ENCODE measurements at regions not wholly inside any gene's neighbourhood (a gene's known extent, or its start where the extent isn't known, plus 50 kb on each side); places are given as distances from the start of the nearest gene placed in this dataset.

DNA sequence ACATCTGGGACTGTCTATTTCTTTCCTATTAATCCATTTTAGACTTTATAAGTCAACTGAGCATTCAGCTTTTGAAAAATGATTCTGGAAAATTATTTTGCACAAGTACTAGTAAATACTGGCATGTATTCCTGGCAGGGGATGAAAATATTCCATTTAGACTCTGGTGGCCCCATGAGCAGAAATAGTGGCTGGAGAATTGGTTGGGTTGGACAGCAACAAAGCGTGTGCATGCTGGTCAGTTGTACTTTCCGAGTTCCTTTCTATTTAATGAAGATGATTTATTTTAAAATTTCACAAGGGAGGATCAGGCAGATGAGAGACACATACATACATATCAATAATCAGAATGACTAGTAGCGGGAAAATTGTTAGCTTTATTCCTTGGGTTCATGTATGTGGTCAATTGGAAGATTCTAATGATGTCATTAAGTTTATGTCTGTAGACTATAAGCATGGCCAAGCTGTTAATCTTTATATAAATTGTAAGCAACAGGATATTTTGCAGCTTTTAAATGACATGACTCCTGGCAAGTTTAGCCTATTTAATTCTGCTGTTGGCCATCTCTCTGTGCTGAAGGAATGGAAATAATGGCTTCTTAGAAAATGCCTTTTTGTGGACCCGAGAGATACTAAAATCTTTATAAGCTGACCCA is 541.6 kb downstream of the SLC4A3 start:
- DNase-seq (ENCODE audit: low read depth, low spot score), result no peak
- in situ Hi-C loops (cut with HindIII; ENCODE audit: low pct_unique_long_range_greater_than_20kb, low sequenced_read_pairs), result no loop called here

DNA sequence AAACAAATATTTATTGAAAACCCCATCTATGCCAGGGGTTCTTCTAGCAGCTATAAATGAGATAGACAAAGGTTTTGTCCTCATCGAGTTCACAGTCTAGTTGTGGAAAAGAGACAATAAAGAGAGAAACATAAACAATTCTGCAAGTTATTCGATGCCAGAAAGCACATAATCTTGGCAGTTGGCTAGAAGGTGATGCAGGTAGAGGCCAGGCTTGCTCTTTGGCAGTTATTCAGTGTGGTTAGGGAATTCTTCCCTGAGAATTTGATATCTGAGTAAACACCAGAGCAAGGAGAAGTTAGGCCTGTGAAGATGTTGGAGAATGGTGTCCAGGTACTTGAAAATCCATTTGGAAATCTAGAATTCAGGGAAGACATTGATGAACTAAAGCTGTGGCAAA is 547.4 kb downstream of the SLC4A3 start:
- no peak for DNase-seq (ENCODE audit: low read depth, low spot score)
- in situ Hi-C loops (cut with HindIII; ENCODE audit: low pct_unique_long_range_greater_than_20kb, low sequenced_read_pairs), result no loop called here

DNA sequence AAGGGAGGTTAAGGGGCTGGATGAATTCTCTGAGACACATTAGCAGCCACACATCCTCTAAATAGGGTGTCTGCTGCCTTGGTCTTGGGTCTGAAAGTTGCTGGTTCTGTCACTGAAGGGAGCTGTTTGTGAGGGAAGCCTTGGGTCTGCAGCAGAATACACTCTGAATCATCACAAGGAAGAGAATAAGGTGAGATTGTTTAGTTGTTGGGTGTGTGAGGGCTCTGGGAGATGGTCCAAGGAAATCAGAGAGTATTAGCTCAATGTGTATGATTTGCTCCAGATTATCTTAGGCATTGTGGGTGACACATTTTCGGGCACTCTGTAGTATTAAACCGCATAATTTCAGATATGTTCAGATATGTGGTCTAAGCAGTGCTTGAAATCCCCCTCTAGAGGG is 548.5 kb downstream of the SLC4A3 start:
- in situ Hi-C loops (cut with HindIII; ENCODE audit: low pct_unique_long_range_greater_than_20kb, low sequenced_read_pairs), result no loop called here
- no peak for DNase-seq (ENCODE audit: low read depth, low spot score)

DNA sequence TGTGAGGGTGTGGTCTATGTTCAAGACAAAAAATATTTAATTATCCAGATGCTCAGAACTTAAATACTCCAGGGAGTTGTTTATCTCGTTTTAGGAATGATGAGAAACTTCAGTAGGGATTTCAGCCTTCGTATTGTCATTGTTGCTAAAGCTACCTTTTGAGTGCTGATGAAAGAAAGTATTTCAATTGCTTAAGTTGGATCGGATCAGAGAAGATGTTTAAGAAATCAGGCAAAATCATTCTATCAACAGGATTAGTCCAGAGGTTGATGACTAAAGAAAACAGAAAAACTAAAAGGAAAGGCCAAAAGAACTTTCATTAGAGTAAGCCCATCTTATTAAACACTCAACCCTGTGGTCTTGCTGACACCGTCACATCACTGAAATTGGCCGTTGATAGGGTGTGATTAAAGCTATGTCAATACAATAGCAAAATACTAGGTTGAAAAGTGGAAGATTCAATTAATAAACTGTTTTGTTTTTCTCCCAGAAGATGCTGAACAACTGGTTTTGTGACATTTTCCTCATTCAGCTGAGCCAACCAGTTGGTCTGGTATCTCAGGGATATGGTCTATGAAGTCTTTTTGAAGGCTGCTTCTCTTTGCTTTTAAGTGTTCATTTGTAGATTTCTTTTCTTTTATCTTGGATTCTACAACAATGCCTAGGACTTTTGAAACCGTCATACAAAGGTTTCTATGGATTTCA is 551.7 kb downstream of the SLC4A3 start:
- DNase-seq (ENCODE audit: low read depth, low spot score), result no peak
- in situ Hi-C loops (cut with HindIII; ENCODE audit: low pct_unique_long_range_greater_than_20kb, low sequenced_read_pairs), result no loop called here

DNA sequence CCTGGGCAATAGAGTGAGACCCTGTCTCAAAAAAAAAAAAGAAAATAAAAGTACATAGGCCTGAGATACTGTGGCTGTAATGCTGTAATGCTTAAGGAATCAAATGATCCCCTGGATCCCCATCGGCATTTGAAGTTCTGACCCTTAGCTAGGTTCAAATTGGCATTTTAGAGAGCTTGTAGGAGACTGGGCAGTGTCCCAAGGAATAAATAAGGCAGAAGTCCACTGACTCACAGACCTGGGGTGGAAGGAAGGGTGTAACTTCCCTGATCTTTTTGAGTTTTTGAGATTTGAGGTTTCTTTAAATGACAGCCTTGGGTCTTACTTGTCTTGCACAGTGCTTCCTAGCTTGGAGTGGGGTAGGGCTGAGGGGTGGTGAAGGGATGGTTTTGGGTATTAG is 553.7 kb downstream of the SLC4A3 start:
- in situ Hi-C loops (cut with HindIII; ENCODE audit: low pct_unique_long_range_greater_than_20kb, low sequenced_read_pairs), result no loop called here
- DNase-seq (ENCODE audit: low read depth, low spot score), result no peak

DNA sequence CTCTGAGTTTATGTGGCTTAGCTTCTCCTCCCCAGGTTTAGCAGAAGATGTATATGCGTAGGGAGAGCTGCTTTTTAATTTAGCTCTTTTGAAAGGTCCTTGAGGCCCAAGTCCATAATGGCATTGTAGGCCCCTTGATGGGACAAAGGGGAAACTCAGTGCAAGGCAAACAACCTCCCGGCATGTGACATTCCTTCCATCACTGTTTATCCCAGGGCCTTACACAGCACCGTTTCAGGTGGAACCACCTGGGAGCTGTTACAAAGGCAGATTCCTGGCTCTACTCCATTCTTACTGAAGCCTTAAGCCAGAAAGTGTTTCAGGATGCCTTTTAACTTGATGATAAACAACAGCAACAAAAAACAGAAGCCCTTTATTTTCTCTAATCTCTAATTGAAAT is 555.4 kb downstream of the SLC4A3 start:
- in situ Hi-C loops (cut with HindIII; ENCODE audit: low pct_unique_long_range_greater_than_20kb, low sequenced_read_pairs), result no loop called here

DNA sequence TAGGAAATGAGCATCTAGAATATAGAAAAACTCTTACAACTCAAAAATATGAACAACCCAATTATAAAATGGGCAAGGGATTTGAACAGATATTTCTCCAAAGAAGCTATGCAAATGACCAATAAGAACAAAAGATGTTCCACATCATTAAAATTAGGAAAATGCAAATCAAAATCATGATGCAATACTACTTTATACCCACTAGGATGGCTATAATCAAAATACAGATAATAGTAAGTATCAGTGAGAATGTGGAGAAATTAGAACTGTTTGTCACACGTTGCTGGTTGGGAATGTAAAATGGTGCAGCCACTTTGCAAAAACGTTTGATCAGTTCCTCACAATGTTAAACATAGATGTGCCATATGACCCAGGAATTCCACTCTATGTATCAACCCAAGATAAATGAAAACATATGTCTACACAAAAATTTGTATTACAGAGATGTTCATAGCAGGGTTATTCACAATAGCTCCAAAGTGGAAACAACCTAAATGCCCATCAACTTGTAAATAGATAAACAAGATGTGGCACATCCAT is 558.4 kb downstream of the SLC4A3 start:
- DNase-seq (ENCODE audit: low read depth, low spot score), result no peak
- in situ Hi-C loops (cut with HindIII; ENCODE audit: low pct_unique_long_range_greater_than_20kb, low sequenced_read_pairs), result no loop called here

More for the DNA sequence above, 555.4 kb downstream of the SLC4A3 start:
- DNase-seq (ENCODE audit: low read depth, low spot score), result no peak

DNA sequence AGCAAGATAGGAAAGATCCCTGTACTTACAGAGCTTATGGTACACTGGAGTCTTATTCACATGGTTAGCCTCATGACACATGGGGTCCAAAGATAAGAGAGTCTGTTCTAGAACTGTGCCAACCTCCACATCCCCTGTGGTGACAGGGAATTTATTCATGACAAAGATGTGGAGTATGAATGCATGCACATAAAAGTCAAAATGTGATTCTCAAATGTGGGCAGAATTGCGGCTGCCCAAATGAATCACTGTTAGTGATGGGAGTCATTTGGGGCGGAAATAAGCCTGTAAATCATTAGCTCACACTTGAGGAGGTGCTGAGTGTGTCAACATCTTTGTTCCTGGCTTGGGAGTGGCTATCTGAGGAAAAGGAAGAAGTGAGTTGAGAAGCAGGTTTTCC is 560.6 kb downstream of the SLC4A3 start:
- in situ Hi-C loops (cut with HindIII; ENCODE audit: low pct_unique_long_range_greater_than_20kb, low sequenced_read_pairs), result no loop called here
- no peak for DNase-seq (ENCODE audit: low read depth, low spot score)

DNA sequence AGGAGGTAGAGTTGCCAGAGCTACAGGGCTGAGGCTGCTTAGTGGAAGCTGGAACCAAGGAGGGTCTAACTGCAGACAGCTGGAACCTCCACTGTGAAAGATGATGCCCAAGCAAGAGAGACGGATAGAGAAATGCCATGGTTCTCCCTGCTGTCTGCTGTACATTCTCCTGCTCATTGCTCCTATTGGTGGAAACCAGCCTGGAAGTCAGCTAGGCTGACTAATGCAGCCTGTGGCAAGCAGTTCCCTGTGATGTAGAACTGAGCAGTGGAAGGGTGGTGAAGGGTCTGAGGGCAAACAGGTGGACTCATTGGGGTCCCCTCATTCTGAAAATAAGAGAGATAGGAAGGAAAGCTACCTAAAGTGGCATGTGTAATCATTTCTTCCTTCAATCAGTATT is 563.6 kb downstream of the SLC4A3 start:
- in situ Hi-C loops (cut with HindIII; ENCODE audit: low pct_unique_long_range_greater_than_20kb, low sequenced_read_pairs), result no loop called here
- DNase-seq (ENCODE audit: low read depth, low spot score), result no peak

DNA sequence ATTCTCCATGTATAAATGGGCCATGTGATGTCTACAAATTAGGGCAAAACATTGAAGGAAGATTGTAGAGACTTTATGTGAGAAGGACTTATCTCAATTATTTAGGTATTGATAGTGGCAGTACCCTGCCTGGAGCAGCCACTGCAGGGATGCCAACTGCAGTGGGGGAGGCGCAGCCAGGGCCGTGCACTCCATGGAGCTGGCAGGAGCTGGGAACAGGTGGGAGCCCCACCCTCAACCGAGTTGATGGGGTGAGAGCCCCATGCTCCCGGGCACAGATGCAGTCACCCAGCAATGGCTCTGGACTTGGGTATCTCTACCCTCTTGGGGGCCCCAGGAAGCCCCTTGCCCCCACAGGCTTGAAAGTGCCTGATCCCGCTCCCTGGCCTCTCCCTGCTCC is 564.3 kb downstream of the SLC4A3 start:
- DNase-seq (ENCODE audit: low read depth, low spot score), result no peak
- in situ Hi-C loops (cut with HindIII; ENCODE audit: low pct_unique_long_range_greater_than_20kb, low sequenced_read_pairs), result no loop called here

DNA sequence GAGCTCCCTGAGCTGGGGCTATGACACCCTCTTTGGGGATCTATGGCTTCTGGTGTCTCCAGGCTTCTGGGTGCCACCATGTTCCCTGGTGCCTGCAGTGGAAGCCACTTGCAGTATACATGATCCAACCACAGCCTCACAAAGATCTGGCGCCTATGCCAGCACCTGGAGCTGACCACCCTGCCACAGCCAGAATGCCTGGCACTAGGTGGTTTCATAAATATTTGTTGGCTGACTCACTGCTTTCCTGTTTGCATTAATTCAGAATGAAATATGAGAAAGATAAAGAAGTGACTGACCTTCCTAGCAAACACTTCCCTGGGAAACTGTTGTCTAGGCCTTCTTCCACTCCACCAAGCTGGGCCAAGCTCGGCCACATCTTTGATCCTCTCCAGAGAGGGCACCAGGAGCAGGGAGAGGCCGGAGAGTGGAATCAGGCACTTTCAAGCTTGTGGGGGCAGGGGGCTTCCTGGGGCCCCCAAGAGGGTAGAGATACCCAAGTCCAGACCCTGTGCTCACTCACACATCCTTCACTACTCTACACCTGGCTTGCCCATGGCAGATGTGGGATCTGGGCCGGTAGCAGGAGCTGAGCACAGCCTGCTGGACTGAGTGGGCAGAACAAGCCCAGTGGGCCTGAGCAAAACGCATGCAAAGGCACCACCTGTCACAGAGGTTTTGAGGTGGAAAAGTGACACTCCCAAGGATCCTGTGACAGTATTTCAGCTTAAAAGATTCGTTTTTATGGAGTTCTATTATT is 565.7 kb downstream of the SLC4A3 start:
- in situ Hi-C loops (cut with HindIII; ENCODE audit: low pct_unique_long_range_greater_than_20kb, low sequenced_read_pairs), result no loop called here
- no peak for DNase-seq (ENCODE audit: low read depth, low spot score)

DNA sequence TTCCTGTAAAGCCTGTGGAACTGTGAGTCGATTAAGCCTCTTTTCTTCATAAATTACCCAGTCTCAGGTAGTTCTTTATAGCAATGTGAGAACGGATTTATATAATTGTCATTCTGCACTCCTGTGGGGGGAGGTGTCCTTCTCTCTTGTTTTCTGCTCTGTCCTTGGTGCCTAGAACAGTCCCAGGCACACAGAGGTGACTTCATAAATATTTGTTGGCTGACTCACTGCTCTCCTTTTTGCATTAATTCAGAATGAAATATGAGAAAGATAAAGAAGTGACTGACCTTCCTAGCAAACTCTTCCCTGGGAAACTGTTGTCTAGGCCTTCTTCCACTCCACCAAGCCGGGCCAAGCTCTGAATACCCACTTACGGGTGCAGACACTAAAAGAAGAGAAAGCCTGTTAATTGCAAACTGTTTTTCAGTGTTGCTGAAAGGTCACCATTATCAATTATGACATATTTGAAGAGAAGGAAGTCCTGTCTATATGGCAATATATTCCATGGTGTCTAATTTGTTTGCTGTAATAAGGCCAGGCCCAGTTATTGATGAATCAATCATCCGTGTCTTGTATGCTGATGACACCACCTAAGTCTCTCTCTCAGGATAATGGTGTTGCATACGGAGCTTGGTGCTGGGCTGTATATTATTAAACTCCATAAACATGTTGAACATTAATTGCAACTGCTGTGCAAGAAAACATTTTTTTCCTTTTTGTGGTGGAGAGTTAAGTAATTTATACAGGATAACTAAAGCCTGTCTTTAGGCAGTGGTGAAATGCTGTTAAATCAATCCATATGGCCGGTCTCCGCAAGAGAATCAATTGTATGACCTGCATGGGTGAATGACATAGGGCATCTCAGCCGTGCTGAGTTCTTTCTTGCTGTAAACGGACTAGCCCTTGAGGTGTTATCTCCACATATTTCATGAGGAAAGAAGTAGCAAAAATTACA is 567.5 kb downstream of the SLC4A3 start:
- no peak for DNase-seq (ENCODE audit: low read depth, low spot score)
- in situ Hi-C loops (cut with HindIII; ENCODE audit: low pct_unique_long_range_greater_than_20kb, low sequenced_read_pairs), result no loop called here

DNA sequence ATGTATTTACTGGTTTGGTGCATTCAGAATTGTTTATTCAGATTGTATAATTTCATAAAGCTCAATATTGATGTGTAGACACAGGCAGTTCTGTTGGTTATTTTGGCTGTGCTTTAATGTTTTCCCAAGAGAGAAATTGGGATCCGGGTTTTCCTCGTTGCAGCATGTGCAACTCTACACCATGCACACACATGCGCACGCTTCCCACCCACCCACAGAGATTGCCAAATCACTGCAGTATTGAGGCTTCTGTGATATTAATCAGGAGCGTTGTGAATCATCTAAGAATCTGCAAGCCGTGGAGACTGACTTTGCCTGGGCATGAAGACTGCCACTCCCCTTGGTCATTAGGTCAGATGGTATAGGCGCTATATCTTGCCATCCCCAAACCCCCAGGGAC is 571.5 kb downstream of the SLC4A3 start:
- in situ Hi-C loops (cut with HindIII; ENCODE audit: low pct_unique_long_range_greater_than_20kb, low sequenced_read_pairs), result no loop called here
- no peak for DNase-seq (ENCODE audit: low read depth, low spot score)

DNA sequence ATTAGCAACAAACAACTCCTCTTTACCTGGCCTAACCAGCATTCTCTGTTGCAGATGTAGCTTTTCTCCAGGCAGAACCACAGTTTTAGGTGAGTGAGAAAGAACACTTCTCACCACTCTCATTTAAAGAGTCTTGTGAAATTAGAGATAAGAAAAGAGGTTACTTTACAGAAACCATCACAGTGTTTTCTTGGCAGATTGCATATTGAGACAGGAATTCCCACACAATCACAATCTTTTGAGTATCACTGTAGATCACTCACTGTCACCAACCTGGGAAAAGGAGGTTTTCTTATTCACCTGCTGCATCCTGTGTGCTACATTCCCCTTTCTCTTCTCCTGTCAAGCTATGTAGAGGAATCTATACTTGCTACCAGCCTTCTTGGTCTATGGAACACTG is 574.6 kb downstream of the SLC4A3 start:
- DNase-seq (ENCODE audit: low read depth, low spot score), result no peak
- in situ Hi-C loops (cut with HindIII; ENCODE audit: low pct_unique_long_range_greater_than_20kb, low sequenced_read_pairs), result no loop called here

DNA sequence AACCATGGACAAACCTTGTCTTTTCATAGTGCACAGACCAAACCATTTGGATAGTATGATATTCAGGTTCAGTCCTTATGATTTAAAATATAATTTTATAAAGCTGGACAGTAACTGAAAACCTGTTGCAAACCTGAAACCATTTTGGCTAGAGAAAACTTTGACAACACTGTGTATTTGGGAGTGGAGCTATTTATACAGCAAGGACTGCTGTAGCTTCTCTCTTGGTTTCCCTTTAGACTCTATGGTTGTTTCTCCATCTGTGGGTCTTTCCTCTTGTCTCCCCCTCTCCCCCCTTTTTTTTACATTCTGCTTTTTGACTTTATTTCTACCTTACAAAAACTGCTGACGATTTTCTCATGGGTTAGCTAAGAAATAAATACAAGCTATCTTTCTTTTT is 581.7 kb downstream of the SLC4A3 start:
- in situ Hi-C loops (cut with HindIII; ENCODE audit: low pct_unique_long_range_greater_than_20kb, low sequenced_read_pairs), result no loop called here
- DNase-seq (ENCODE audit: low read depth, low spot score), result no peak

DNA sequence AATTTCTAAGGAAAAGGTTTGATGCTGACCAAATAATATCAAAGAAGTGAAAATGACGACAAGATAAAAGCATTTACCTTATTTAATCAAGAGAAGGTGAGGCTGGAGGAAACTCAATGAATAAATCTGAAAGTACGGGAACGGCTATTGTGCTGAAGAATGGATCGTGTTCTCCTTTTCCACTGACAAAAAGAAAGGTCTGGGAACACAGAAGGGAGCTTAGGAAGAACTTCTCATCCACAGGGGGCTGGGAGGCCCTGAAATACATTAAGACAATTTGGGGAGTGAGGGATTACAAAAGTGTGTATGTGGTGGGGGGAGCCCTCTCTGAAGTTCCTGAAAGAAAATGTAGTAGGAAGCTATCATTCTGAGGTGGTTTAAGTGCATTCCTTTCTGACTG is 582.3 kb downstream of the SLC4A3 start:
- DNase-seq (ENCODE audit: low read depth, low spot score), result no peak
- in situ Hi-C loops (cut with HindIII; ENCODE audit: low pct_unique_long_range_greater_than_20kb, low sequenced_read_pairs), result no loop called here

DNA sequence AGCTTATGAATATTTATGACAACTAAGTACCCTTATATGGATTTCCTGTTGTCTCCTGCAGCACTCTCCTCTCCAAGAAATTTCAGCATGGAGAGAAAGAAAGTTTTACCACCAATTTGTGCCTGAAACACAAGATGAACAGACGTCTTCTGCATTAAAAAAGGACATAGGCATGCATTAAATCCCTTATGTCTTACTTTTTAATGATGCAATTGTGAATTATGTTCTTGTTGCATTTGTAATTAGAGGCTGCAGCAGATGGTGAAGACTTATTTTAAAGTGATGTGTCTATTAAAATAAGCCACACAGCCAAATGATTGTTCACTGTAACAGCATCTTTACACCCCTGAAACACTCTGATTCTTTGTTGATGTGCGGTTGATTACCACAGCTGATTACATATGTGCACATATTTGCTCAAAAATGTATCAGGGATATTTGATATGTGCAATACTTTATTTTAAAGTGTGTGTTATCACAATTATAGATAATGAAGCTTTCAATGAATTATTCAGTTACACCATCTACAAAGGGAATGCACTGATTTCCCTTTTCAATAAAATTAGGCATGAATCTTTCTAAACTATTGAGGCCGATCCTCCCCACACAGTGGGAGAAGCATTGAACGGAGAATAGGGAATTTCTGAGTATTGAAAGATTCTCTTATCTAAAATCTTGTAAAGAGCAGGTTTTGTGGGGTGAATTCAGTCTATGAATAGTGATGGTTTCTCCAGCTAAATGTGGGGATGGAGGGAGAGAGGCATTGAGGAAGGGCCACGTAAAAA is 585.1 kb downstream of the SLC4A3 start:
- DNase-seq (ENCODE audit: low read depth, low spot score), result no peak
- in situ Hi-C loops (cut with HindIII; ENCODE audit: low pct_unique_long_range_greater_than_20kb, low sequenced_read_pairs), result no loop called here
